HG02588 (cell line): ENCODE measurements at regions not wholly inside any gene's neighbourhood (a gene's known extent, or its start where the extent isn't known, plus 50 kb on each side); places are given as distances from the start of the nearest gene placed in this dataset.

ENCODE experiments used
- ATAC-seq: cut with Tn5 transposase; IDR thresholded peaks from one replicate; pipeline ENCODE4 v1.9.1; 2021; ENCODE audit warnings: mild to moderate bottlenecking, moderate library complexity; ENCODE audit not compliant: unreplicated experiment

DNA sequence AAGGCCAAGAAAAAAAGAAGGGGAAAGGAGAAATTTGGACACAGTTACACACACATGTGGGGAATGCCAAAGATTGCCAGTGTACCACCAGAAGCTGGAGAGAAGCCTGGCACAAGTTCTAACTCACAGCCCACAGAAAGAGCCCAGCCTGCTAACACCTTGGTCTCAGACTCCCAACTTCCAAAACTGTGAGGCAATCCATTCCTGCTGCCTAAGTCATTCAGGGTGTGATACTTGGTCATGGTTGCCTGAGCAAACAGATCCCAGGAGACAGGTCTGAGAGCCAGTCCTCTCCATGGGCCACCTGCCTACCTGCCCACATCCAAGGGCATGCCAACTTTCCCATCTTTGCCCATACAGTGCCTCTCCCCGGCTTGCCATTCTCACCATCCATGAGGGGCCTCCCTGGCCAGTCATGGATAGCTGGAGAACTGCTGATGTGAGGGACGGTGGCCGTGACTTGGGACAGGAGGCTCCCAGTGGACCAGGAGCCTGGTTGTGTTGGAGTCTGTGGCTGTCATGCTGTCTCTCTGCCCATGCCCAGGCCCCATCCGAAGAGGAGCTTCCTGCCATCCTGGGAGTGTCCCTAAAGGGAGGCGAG is 198.0 kb upstream of the RTL1 start:
- no peak for ATAC-seq

DNA sequence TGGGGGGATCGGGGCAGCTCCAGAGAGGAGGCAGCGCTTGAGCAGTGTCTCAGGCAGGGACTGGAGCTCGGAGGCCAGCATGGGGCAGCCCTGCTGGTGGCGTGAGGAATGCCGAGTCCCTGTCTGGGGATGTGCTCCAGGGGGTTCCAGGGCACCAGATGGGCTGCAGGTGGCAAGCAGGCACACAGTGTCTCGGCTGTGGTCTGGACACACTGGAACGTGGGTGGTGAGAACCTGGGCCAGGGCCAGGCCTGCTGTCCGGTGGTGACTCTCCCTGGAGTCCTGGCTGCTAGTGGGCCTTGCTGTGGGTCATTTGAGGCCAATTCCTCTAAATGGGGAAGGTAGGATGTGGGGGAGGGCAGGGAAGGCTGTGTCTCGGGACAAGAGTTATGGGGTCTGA is 199.4 kb upstream of the RTL1 start:
- no peak for ATAC-seq

DNA sequence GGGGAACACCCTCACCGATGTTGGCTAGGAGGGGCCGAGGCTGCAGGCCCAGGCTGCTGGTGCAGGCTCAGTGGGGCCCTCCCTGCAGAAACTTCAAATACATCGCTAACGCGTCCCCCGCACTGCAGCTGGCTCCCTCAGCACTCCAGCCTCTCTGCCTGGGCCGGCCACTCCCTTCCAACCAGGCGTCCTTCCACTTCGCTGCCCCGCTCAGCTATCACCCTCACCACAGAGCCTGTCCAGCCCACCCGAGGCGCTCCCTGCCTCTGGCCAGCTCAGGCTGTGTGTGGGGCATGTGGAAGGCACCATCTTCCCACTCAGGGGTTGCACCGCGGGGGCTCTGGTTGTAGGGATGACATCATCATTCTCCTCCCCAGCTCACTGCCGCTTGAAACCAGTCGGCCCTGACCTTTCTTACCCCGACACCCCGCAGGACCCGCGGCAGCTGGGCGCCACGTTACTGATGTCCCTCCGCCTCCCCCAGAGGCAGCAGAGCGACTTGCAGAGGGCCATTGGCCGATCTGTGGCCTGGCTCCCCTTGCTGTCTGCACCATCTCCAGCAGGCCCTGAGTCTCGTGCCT is 199.9 kb upstream of the RTL1 start:
- ATAC-seq: no peak

DNA sequence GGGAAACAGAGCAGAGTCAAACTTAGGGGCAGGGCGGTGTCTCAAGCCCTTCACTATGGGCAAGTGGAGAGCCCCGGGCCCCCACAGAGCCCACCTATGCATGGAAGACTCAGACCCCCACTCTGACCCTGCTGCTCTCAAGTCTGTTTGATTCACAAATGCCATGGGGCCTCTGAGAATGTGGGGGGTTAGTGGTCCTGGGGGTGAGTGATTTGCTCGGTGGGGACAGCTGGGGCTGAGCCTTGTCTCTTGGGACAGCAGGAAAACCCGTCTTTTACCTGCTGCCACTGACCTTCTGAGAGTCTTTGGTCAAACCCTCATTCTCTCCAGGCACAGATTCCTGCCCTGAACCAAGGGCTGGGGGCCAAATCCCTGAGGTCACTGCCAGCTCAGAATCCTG is 201.0 kb upstream of the RTL1 start:
- ATAC-seq: no peak

DNA sequence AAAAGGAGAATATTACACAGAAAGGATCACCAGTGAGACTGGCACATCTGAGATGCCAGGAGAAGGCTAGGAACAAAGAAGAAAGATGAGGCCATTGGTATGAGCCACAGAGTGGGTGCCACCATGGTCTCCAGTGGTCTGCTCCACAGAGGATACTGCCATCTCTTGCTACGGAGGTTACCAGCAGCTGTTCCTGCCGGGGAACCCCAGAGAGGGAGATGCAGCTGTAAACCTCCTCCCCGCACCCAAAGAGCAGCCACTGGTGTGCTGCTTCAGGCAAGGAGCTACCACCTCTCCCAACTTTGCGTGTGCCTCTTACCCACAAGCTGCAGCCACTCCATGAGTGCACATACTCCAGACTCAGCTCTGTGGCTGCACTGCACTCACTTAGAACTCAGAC is 201.5 kb upstream of the RTL1 start:
- ATAC-seq: no peak

DNA sequence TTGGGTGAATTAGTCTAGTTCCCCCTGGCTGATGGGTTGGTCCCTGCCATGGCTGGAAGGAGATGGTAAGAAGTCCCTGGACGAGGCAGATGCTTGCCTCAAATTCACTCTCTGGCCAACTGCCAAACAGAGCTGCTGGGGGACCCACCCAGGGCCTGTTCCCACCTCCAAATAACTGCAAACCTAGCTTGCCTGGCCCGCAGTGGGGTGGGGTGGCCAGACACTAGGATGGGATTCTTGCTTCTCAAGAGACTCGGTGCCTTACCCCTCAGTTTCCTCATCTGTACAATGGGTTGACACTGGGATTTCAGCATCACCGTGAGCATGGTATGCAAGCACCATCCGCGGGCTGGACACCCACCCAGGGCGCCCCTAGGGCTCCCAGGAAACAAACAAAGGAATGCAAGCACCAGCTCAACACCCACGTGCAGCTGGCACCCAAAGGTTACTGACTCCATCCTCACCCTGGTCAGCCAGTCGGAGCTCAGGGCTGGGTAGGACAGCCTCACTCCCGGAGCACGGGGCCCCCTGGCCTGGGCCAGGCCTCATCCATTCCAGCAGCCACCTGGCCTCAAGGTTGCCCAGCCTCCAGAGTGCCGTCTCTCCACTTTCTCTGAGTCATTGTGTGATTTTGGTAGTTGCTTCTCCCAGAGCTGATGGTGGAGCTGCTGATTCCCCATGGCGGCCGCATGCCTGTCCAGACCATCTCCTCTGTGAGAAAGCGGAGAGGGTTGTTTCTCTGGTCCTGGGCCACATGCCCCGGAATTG is 205.2 kb upstream of the RTL1 start:
- ATAC-seq: no peak

DNA sequence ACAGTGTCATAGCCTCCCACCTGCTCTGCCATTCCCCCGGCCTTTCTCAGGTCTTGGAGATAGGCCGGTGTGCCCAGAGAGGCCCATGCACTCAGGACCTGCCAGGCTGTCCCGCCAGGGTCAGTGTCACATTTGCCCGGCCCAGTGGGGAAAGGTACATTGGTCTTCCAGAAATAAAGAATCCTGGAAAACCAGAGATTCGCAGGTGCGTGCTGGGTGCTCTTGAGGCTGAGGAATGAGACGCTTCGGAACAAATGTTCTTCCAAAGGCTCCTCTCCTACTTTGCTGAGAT is 205.8 kb upstream of the RTL1 start:
- ATAC-seq: no peak

DNA sequence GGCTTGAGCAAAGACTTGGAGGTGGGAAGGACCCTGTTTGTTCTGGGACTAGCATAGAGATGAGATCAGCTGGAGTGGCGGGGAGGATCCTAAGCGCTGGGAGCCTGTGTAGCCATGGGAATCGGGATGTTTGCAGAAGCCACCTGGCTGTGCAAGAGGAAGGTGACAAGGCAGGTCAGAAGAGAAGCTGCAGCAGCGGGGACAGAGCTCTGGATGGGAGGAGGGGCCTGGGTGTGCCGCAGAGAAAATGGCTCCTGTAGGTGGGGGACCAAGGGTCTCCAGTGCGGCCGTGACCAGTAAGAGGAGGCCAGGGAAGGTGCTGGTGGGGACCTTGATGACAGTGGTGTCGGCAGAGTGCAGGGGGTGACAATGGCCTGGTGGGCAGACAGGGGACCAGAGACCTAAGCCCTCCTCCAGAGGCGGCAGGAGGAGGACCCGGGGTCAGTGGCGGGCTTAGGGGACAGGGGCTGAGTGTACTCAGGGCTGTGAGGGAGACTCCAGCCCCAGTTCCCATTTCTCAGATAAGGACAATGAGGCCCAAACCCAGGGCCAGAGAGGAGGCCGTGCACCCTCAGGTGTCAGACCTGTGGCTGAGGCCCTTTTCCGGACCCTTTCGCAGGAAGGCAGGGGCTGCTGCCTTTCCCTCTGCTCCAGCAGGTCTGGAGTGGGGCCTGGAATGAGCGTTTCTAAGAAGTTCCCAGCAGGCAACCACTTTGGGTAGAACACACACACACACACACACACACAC is 206.6 kb upstream of the RTL1 start:
- ATAC-seq: no peak

DNA sequence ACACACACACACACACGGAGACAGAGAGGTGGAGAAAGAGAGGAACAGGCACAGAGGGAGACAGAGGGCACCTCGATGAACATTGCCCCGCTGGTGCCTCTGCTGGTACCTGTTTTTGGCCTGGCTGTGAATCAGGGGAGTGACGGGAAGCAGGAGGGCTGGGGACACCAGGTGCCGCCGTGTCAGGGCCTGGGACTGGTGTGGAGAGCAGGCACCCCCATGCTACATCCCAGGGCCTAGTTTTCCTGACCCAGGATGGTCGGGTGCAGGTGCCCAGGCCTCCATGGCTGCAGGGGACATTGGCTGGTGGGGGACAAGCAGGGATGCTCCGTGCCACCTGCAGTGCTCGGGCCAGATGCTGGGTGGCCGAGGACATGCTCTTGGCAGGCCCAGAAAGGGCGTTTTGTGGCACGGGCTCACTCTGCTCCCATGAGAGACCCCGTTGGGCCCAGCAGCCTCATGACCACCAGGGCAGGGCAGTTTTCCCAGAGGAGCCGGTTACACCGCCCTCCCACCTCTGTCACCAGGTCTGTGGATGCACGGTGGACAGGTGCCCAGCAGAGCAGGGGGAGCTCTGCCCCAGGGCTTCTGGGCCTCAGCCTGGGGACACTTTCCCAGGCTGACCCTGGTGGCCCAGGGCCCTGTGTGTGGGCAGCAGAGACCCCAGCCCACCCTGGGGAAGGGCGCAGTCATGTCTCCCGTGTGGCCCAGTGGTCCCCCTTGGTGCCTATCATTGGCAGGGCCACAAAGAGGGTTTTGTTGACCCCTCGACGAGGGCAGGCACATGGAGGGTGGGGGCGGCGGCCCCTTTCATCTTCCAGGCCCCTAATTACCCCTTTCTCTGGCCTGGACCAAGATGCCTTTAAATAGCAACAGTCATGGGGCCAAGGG is 207.5 kb upstream of the RTL1 start:
- no peak for ATAC-seq

DNA sequence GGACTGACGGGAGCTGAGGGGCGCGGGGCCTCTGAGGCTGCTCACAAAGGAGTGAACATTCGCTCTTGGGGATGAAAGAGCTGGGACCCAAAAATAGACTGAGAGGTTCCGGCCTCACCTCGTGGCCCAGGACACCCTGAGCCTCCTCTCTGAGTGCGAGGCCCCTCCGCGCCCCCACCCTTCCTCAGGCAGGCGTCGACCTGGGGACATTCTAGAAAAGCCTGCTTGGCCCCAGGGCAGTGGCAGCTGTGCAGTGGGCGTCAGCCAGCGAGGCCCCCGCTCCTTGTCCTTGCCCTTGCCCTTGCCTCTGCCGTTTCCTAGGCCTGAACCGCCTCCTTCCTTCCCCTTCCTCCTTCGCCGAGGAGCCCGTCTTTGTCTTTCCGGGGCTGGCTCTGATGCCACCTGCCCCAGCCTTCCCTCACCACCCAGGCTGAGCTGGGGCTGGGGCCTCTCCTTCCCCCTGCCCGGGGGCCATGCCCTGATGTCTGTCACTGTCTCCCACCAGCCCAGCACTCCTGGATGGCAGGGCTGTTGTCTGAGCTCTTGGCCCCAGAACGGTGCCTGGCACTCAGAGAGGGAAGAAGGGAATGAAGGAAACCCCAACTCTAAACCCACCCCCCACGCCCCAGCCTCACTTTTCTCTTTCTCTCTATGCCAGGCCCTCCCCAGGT is 208.2 kb upstream of the RTL1 start:
- ATAC-seq: no peak

DNA sequence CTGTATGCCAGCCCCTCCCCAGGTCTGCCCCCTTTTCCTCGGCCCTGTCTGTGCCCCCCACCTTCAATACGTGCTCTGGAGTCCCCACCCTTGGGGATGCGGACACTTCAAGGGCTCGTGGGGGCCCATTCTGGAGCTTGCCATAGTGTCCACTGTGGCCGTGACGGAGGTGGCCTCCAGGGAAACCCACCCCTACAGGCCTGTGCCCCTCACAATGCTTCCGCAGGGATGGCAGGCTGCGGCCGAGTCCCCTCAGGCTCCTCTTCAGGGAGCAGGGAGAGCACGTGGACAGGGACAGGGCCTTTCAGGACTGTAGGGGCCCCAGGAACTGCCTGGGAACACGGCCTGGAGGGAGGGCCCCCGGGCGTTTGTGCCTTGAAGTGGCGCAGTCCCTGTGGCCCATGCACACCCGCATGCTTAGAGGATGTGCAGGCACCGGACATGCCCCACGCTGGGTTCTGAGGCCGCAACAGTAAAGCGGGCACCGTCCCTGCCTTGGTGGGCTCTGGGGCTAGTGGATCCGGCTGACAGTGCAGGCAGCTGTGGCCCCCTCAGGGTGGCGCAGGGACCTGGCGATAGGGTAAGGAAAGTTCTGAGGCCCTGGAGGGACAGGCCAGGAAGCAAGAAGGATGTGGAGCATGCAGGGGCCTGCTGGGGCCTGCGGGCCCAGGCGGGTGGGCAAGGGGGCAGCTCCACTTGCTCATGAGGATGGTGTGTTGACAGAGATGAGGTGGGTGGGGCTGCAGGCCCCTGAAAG is 209.0 kb upstream of the RTL1 start:
- no peak for ATAC-seq

DNA sequence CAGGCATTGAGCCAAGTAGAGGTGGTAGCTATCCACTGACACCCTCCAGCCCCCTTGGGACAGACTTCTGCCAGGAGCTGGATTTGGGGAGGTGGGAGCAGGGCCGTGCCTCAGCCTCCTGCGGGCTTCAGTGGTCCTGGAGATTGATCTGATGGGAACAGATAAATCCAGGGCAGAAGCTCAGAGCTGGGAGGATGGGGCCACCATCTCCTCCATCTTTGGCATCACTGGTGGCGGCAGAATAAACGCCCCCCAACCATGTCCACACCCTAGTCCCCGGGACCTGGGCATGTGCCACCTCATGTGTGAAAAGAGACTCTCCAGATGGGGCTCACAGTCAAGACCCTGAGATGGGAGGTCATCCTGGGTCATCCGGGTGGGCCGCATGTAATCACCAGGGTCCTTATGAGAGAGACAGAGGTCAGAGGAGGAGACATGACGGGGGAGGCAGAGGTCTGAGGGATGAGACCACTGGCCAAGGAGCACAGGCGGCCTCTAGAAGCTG is 209.6 kb upstream of the RTL1 start:
- no peak for ATAC-seq

DNA sequence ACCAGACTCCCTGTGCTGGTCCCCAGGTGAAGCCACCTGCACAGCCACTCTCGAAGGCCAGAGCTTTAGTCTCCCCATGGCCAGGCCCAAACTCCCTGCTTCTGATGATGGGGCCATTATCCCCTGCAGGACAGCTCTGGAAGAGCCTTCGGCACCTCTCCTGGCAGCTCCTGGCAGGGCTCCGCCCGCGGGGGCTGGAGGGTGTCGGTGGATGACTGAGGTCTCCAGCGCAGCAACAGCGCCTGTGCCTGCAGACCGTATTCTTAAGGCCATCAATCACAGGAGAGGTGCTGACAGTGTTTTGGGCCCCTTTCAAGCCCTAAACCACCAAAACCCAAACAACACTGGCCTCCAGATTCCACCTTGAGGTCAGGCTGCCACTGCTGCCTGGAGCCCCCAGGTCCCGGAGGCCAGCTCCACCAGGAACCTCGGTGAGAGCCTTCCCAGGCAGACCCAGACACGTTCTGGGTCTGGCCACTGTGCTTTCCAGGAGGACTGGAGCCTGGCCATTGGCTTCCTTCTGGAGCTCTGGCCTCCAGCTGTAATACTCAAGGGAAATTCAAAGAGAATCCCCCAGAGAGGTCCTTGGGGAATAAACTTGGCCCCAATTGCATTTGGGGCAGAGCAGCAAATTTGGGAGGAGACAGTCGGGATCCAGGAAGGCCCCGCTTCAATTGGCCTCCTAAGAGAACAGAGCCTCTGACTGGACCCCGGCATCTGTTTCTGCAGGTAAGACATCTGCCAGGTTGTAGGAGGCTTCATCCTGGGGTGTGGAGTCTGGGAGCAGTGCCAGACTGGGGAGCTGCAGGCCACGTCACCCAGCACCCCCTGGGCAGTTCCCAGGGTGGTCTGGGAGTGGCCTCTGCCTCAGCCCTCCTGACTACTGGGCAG is 210.6 kb upstream of the RTL1 start:
- ATAC-seq: no peak

DNA sequence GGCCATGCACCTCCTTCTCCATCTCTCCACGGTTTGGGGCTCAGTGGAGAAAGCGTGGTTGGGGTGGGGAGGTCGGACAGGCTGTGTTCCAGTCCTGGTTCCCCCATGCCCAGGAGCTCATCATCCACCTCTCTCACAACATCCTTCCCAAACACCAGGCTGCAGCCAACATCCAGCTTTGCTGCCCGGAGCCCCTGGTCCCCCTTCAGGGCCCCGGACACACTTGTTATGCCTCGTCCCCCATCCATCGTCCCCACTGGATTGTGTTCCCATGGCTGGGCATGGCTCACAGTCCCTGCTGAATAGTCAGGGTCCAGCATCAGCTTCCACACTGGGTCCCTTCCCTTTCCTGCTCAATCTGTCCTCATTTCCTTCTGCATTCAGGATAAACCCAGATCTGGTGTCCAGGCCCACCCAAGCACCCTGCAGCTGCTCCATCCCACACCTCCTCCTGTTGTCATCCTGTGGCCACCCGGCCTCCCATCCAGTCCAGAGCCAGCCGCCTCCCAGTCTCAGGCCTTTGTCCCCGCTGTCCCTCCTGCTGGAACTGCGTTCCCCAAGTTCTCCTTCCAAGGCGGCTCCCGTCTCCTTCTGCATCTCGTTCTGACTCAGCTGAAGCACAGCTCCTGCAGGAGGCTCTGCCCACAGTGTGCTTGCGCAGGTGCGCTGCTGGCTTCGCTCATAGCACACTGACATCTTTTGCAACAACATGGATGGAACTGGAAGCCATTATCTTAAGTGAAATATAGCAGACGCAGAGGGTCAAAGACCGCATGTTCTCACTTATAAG is 211.4 kb upstream of the RTL1 start:
- no peak for ATAC-seq

DNA sequence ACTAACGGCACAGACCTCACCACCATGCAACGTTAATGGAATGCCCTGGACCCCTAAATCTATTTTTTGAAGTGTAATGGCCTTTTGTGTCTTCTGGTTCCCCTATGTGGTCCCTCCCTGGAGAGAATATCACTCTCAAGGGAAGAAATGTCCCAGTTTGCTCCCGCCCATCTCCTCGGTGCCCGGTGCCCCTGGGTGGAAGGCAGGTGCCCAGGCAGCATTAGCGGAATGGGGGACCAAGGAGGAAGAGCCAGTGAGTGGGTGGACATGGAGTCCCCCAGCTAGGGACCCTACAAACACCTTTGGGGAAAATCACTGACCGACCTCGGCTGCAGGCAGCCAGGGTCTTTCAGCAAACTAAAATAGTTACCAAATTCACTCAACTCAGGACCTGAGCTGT is 212.1 kb upstream of the RTL1 start:
- no peak for ATAC-seq

DNA sequence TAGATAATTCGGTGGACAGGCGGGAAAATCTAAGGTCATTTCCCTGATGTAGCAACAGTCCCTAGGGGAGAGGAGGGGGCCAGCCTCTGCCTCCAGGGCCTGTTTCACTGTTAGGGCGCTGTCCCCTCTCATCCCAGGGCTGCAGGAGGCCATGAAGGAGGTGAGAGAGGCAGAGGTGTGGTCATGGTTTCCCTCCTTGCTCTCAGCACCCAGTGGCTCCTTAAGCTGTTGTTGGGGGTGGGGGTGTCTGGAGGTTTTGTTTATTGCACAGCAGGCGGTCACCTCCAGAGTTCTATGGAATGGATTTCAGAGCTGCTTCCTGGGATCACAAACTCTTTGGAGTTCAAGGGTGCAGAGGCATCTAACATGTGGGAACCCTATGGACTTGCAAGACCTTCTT is 212.5 kb upstream of the RTL1 start:
- no peak for ATAC-seq

DNA sequence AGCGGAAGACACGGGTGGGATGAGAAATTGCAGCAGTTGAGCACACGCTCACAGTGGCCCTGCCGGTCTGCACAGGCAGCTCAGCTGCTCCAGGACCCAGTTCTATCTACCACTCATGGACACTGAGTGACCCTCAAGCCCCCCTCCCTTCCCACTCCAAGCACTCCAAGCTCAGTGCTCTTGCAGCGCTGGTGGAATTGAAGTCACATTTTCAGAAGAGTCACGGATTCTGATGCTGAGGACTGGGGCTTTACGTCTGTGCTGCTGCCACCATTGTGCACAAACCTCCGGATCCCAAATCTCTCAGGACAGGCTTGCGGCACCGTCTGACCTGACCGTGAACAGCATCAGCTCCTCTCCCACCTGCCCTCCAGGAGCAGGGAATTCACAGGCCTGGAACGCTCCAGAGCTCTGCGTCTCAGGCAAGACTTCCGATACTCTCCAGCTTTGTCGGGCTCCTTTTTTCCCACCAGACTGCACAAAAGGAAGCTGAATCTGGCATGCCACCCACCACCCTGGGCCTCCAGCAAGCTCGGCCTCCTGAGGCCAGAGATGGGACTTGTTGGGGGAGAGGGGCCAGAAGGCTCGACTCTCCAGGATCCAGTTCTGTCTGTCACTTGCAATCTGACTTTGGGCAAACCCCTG is 213.1 kb upstream of the RTL1 start:
- ATAC-seq: no peak
